Lung (tissue), 11 donors: ENCODE measurements at regions not wholly inside any gene's neighbourhood (a gene's known extent, or its start where the extent isn't known, plus 50 kb on each side); places are given as distances from the start of the nearest gene placed in this dataset.

Experiments used
- ATAC-seq: fragments of 200-7000 bp; cut with Tn5 transposase; one replicate; pipeline ENCODE4 v1.9.1; 2020; ENCODE audit warnings: moderate number of reproducible peaks; ENCODE audit not compliant: insufficient read depth, low FRiP score
- DNase-seq, 3 donors: peaks; one replicate each; pipeline ENCODE4 v3.0.0-alpha.2; 2013 to 2017
- H3K27ac ChIP-seq, 2 donors: one replicate each; pipeline ENCODE4 v1.5.1; 2013; ENCODE audit warnings: mild to moderate bottlenecking in 2 of 2, moderate library complexity in 2 of 2, control low read depth in 1 of 2, inconsistent platforms in 1 of 2, low read depth in 1 of 2, low read length in 1 of 2
- H3K27me3 ChIP-seq, 3 donors: one replicate each; pipeline ENCODE4 v1.5.1; 2013; ENCODE audit warnings: low read length in 2 of 3; ENCODE audit not compliant: control insufficient read depth in 3 of 3, insufficient read depth in 3 of 3
- H3K36me3 ChIP-seq, 4 donors: one replicate each; pipeline ENCODE4 v1.5.1; 2013; ENCODE audit warnings: low read length in 4 of 4, mild to moderate bottlenecking in 1 of 4, moderate library complexity in 1 of 4; ENCODE audit not compliant: control insufficient read depth in 4 of 4, insufficient read depth in 4 of 4
- H3K4me1 ChIP-seq, 5 donors: one replicate each; pipeline ENCODE4 v1.5.1; 2013; ENCODE audit warnings: low read length in 5 of 5, mild to moderate bottlenecking in 2 of 5, moderate library complexity in 1 of 5; ENCODE audit not compliant: control insufficient read depth in 5 of 5, insufficient read depth in 5 of 5
- H3K4me3 ChIP-seq: one replicate; pipeline ENCODE4 v1.5.1; 2013; ENCODE audit warnings: mild to moderate bottlenecking, control low read depth, moderate library complexity
- H3K9ac ChIP-seq, 2 donors: one replicate each; pipeline ENCODE4 v1.5.1; 2013; ENCODE audit warnings: low read length in 2 of 2, control low read depth in 1 of 2; ENCODE audit not compliant: insufficient read depth in 1 of 2
- H3K9me3 ChIP-seq, 4 donors: one replicate each; pipeline ENCODE4 v1.5.1; 2013; ENCODE audit warnings: low read length in 3 of 4, mild to moderate bottlenecking in 1 of 4, moderate library complexity in 1 of 4; ENCODE audit not compliant: control insufficient read depth in 4 of 4, insufficient read depth in 3 of 4
- WGBS, 2 donors: extraction: QIAGEN DNeasy Blood & Tissue Kit; methylation state at CpG; one replicate each; pipeline ENCODE4 v1.1.7; 2013; 5-methylcytosine and 5-hydroxymethylcytosine counted together
- TF ChIP-seq, protein P1 (sequence below): IDR thresholded peaks from 2 replicates; pipeline ENCODE4 v1.5.1; 2012; ENCODE audit warnings: mild to moderate bottlenecking; ENCODE audit errors: control extremely low read depth, extremely low read depth
- donor health status: control.
- donor health status: control.
- donor health status: Bipolar disorder and iron deficiency.
- donor health status: healthy.
- donor health status: DM: yes; HTN: yes; CAD: no.

DNA sequence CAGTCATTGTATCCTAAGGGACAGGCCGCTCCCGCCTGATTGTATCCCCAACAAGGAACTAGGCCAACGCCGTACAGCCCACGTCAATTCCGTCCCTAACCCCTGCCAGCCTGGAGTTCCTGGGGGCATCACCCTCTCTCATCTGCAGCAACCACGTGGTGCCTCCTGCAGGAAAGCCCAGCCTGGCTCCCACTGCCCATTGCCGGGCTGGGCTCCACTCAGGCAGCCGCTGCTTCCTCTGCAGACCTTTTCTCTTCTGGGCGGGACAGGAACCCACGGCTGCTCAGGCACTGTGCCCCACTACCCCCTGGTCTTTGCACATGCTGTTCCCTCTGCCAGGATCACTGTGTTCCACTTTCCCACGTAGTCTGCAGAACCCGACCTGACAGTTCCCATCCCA is 212.2 kb downstream of the TFCP2L1 start:
- 75% methylated on average over 13 of the region's 13 CpGs for WGBS, 2 donors

GRCh38 chr2:121073320-121074210 is 211.4 kb downstream of the TFCP2L1 start:
- no peak overlapping the region for H3K9ac ChIP-seq
- no peak overlapping the region for H3K4me3 ChIP-seq
- 86 to 92% methylated on average over 26 of the region's 26 CpGs for WGBS, 2 donors
- TF ChIP-seq, protein P1, sequence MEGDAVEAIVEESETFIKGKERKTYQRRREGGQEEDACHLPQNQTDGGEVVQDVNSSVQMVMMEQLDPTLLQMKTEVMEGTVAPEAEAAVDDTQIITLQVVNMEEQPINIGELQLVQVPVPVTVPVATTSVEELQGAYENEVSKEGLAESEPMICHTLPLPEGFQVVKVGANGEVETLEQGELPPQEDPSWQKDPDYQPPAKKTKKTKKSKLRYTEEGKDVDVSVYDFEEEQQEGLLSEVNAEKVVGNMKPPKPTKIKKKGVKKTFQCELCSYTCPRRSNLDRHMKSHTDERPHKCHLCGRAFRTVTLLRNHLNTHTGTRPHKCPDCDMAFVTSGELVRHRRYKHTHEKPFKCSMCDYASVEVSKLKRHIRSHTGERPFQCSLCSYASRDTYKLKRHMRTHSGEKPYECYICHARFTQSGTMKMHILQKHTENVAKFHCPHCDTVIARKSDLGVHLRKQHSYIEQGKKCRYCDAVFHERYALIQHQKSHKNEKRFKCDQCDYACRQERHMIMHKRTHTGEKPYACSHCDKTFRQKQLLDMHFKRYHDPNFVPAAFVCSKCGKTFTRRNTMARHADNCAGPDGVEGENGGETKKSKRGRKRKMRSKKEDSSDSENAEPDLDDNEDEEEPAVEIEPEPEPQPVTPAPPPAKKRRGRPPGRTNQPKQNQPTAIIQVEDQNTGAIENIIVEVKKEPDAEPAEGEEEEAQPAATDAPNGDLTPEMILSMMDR = no peak
- no peak overlapping the region for H3K27ac ChIP-seq
- no peak for ATAC-seq
- H3K27me3 ChIP-seq = peaks cover 0 to 60% (median 8%) of the 10 kb centered on the region in 3 donors
- DNase-seq = no peak
- no peaks in the 10 kb centered on the region for H3K9me3 ChIP-seq
- no peaks in the 10 kb centered on the region for H3K36me3 ChIP-seq
- peaks cover 0 to 18% (median 0%) of the 10 kb centered on the region in 5 donors for H3K4me1 ChIP-seq

More for the DNA sequence above, 212.2 kb downstream of the TFCP2L1 start:
- H3K4me1 ChIP-seq = peaks cover 0 to 18% (median 0%) of the 10 kb centered on the region in 5 donors
- no peaks in the 10 kb centered on the region for H3K36me3 ChIP-seq
- no peak overlapping the region for H3K4me3 ChIP-seq
- peaks cover 0 to 56% (median 8%) of the 10 kb centered on the region in 3 donors for H3K27me3 ChIP-seq
- ATAC-seq (no peak), DNase-seq (no peak)
- TF ChIP-seq, protein P1 = no peak
- no peak overlapping the region for H3K27ac ChIP-seq
- H3K9ac ChIP-seq = no peak overlapping the region
- no peaks in the 10 kb centered on the region for H3K9me3 ChIP-seq

GRCh38 chr2:121074293-121074932 is 210.6 kb downstream of the TFCP2L1 start:
- no peak overlapping the region for H3K27ac ChIP-seq
- 43 to 44% methylated on average over 11 of the region's 11 CpGs for WGBS, 2 donors
- ATAC-seq (no peak), DNase-seq (no peak)
- TF ChIP-seq, protein P1 = no peak
- H3K4me3 ChIP-seq = no peak overlapping the region
- H3K27me3 ChIP-seq = peaks cover 0 to 56% (median 8%) of the 10 kb centered on the region in 3 donors
- H3K36me3 ChIP-seq = no peaks in the 10 kb centered on the region
- no peak overlapping the region for H3K9ac ChIP-seq
- peaks cover 0 to 18% (median 0%) of the 10 kb centered on the region in 5 donors for H3K4me1 ChIP-seq
- H3K9me3 ChIP-seq = no peaks in the 10 kb centered on the region
